PC-9 (cell line): ENCODE measurements at regions not wholly inside any gene's neighbourhood (a gene's known extent, or its start where the extent isn't known, plus 50 kb on each side); places are given as distances from the start of the nearest gene placed in this dataset.

ENCODE experiments used
- EZH2 ChIP-seq: fragments of 200-600 bp; sonication (generic); IDR thresholded peaks from 2 replicates; pipeline ENCODE4 v1.8.0; 2017; ENCODE audit warnings: antibody characterized with exemption, low read depth
- TF ChIP-seq, protein P1 (sequence below): fragments of 200-600 bp; sonication (generic); conservative IDR thresholded peaks from 2 replicates; pipeline ENCODE4 v1.6.1; 2017; ENCODE audit warnings: mixed run types, antibody characterized with exemption, mild to moderate bottlenecking, moderate library complexity

DNA sequence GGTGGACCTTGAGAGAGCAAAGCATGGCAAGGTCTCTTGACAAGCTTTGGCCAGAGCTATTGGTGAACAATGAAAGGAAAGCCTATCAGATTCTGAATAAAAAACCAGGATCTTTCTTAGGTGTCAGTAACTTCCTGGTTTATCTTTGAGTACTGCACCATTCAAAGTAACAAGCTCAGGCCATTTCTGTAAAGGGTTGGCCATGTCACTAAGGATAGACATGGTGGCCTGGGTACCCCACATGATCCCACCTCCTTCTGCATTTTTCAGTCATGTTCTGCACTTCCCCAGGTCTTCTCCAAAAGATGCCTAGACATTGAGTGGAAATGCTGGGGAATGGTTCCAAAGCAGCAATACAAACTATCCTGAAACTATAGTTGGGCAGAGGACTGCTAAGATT, 242.0 kb downstream of the ARHGAP12 start:
- TF ChIP-seq EZH2, result no peak
- TF ChIP-seq, protein P1, sequence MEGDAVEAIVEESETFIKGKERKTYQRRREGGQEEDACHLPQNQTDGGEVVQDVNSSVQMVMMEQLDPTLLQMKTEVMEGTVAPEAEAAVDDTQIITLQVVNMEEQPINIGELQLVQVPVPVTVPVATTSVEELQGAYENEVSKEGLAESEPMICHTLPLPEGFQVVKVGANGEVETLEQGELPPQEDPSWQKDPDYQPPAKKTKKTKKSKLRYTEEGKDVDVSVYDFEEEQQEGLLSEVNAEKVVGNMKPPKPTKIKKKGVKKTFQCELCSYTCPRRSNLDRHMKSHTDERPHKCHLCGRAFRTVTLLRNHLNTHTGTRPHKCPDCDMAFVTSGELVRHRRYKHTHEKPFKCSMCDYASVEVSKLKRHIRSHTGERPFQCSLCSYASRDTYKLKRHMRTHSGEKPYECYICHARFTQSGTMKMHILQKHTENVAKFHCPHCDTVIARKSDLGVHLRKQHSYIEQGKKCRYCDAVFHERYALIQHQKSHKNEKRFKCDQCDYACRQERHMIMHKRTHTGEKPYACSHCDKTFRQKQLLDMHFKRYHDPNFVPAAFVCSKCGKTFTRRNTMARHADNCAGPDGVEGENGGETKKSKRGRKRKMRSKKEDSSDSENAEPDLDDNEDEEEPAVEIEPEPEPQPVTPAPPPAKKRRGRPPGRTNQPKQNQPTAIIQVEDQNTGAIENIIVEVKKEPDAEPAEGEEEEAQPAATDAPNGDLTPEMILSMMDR, result no peak
